Gastroesophageal sphincter (tissue), 4 donors: ENCODE measurements at regions not wholly inside any gene's neighbourhood (a gene's known extent, or its start where the extent isn't known, plus 50 kb on each side); places are given as distances from the start of the nearest gene placed in this dataset.

Experiments used
- ATAC-seq: fragments of 150-250 bp; one replicate; pipeline ENCODE4 v1.9.1; 2016; ENCODE audit warnings: mild to moderate bottlenecking, moderate library complexity
- H3K27ac ChIP-seq, 4 donors: fragments of 200-600 bp; sonication (generic) in 3 of 4; 1 replicate in 3 of 4; 2 replicates in 1 of 4; pipeline ENCODE4 v1.5.1; 2016 to 2019
- H3K27me3 ChIP-seq: fragments of 200-600 bp; sonication (generic); one replicate; pipeline ENCODE4 v1.5.1; 2019
- H3K36me3 ChIP-seq, 2 donors: fragments of 200-600 bp; sonication (generic); one replicate each; pipeline ENCODE4 v1.5.1; 2019; ENCODE audit warnings: control low read depth in 1 of 2
- H3K4me1 ChIP-seq, 3 donors: fragments of 200-600 bp; sonication (generic); 1 replicate in 2 of 3; 2 replicates in 1 of 3; pipeline ENCODE4 v1.5.1; 2016 to 2019; ENCODE audit warnings: control low read depth in 2 of 3
- H3K4me3 ChIP-seq, 2 donors: fragments of 200-600 bp; sonication (generic); one replicate each; pipeline ENCODE4 v1.5.1; 2019; ENCODE audit warnings: mild to moderate bottlenecking in 1 of 2, moderate library complexity in 1 of 2
- H3K9me3 ChIP-seq, 3 donors: fragments of 200-600 bp; sonication (generic); one replicate each; pipeline ENCODE4 v1.5.1; 2017 to 2019; ENCODE audit warnings: control low read depth in 2 of 3
- EP300 ChIP-seq: sonication (generic); formaldehyde crosslinking; IDR thresholded peaks from one replicate; pipeline ENCODE4 v1.6.1; 2017; ENCODE audit warnings: antibody characterized with exemption, mild to moderate bottlenecking
- POLR2A ChIP-seq, 2 donors: fragments of 450-650 bp; IDR thresholded peaks; one replicate each; pipeline ENCODE4 v1.6.1; 2017; ENCODE audit warnings: antibody characterized with exemption in 2 of 2, mild to moderate bottlenecking in 2 of 2, moderate library complexity in 1 of 2
- POLR2AphosphoS5 ChIP-seq: sonication (generic); formaldehyde crosslinking; IDR thresholded peaks from one replicate; pipeline ENCODE4 v1.6.1; 2017; ENCODE audit warnings: antibody characterized with exemption
- WGBS, 2 donors: methylation state at CpG; one replicate each; pipeline ENCODE4 v1.1.5; 2018; ENCODE audit warnings: low coverage in 1 of 2; 5-methylcytosine and 5-hydroxymethylcytosine counted together
- TF ChIP-seq, protein P1 (sequence below), 4 experiments: fragments of 200-600 bp in 2 of 4; fragments of 450-650 bp in 2 of 4; sonication (generic) in 1 of 4; IDR thresholded peaks; one replicate each; pipeline ENCODE4 v1.5.1; 2017 to 2019; ENCODE audit warnings: antibody characterized with exemption in 4 of 4, mild to moderate bottlenecking in 2 of 4, moderate library complexity in 2 of 4

DNA sequence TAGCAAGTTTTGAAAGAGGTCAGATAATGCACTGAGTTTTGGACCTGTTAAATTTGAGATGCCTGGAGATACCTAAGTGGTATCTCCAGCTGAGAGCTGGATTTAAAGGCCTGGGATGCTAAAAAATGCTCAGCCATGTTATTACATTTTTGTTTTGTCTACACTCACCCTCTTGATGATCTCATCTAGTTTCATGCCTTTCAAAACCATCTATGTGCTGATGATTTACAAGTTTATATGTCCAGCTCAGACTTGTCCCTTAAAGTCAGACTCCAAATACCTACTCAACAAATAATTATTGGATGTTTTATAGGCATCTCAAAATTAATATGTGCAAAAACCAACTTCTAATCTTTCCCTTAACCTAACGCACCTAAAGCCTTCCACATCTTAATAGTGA, 103.6 kb upstream of the OR9G4 start:
- Histone ChIP-seq H3K9me3 (no peaks in the 10 kb centered on the region), H3K4me1 (no peaks in the 10 kb centered on the region), H3K4me3 (no peak overlapping the region), H3K27ac (no peak overlapping the region), H3K27me3 (no peaks in the 10 kb centered on the region), H3K36me3 (no peaks in the 10 kb centered on the region)
- TF ChIP-seq EP300 (no peak), POLR2A (IDR thresholded peaks at IDR 0.05) (no peak), POLR2AphosphoS5 (no peak)
- TF ChIP-seq, protein P1, sequence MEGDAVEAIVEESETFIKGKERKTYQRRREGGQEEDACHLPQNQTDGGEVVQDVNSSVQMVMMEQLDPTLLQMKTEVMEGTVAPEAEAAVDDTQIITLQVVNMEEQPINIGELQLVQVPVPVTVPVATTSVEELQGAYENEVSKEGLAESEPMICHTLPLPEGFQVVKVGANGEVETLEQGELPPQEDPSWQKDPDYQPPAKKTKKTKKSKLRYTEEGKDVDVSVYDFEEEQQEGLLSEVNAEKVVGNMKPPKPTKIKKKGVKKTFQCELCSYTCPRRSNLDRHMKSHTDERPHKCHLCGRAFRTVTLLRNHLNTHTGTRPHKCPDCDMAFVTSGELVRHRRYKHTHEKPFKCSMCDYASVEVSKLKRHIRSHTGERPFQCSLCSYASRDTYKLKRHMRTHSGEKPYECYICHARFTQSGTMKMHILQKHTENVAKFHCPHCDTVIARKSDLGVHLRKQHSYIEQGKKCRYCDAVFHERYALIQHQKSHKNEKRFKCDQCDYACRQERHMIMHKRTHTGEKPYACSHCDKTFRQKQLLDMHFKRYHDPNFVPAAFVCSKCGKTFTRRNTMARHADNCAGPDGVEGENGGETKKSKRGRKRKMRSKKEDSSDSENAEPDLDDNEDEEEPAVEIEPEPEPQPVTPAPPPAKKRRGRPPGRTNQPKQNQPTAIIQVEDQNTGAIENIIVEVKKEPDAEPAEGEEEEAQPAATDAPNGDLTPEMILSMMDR (IDR thresholded peaks at IDR 0.05) = no peak
- no peak for ATAC-seq
- WGBS, 2 donors = 73% methylated on average over 1 of the region's 1 CpG; no CpG with 5 or more reads in 1 of the 2 donors

DNA sequence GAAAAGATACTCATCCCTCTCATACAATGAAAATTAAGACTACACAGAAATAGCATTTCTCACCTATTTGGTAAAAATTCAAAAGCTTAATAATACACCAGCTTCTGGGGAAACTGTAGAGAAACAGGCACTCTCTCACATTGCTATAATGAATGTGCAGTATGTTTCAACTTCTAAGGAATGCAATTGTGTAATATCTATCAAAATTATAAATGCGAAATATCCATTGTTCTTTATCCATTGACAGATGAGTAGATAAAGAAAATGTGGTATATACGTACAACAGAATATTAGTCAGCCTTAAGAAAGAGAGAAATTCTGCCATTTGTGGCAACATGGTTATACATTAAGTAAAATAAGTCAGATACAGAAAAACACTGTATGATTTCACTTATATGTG, 101.4 kb upstream of the OR9G4 start:
- no peak for ATAC-seq
- H3K4me1 ChIP-seq = no peaks in the 10 kb centered on the region
- no peak for TF ChIP-seq POLR2A (IDR thresholded peaks at IDR 0.05)
- no peak for TF ChIP-seq EP300
- TF ChIP-seq, protein P1 (IDR thresholded peaks at IDR 0.05) = no peak
- TF ChIP-seq POLR2AphosphoS5 = no peak
- H3K36me3 ChIP-seq = no peaks in the 10 kb centered on the region
- H3K27me3 ChIP-seq = peaks cover 18% of the 10 kb centered on the region
- H3K4me3 ChIP-seq = no peak overlapping the region
- WGBS, 2 donors = 83% methylated on average over 2 of the region's 2 CpGs
- H3K27ac ChIP-seq = no peak overlapping the region
- H3K9me3 ChIP-seq = no peaks in the 10 kb centered on the region

DNA sequence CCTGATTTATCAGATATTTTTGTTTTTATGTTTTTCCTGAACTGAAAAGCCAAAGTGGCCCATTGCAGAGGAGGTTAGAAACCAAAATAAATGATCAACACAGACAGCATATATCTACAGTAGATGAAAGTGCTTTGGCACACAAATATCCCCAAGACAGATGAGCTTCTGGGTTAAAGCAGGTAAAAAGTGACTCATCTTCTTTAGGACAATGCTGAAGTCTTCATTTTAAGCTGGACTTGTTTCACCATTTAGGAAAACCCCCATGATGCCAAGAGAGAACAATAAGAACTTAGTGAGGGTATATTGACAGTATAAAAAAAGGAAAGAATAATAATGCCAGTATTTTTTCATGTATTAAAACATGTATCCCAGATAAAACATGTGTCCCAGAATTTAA, 100.8 kb upstream of the OR9G4 start:
- no peak for ATAC-seq
- TF ChIP-seq POLR2AphosphoS5 (no peak), POLR2A (IDR thresholded peaks at IDR 0.05) (no peak), EP300 (no peak)
- TF ChIP-seq, protein P1 (IDR thresholded peaks at IDR 0.05) = no peak
- no peaks in the 10 kb centered on the region for H3K9me3 ChIP-seq
- no peak overlapping the region for H3K4me3 ChIP-seq
- no peaks in the 10 kb centered on the region for H3K36me3 ChIP-seq
- no peaks in the 10 kb centered on the region for H3K4me1 ChIP-seq
- H3K27ac ChIP-seq = no peak overlapping the region
- peaks cover 21% of the 10 kb centered on the region for H3K27me3 ChIP-seq

DNA sequence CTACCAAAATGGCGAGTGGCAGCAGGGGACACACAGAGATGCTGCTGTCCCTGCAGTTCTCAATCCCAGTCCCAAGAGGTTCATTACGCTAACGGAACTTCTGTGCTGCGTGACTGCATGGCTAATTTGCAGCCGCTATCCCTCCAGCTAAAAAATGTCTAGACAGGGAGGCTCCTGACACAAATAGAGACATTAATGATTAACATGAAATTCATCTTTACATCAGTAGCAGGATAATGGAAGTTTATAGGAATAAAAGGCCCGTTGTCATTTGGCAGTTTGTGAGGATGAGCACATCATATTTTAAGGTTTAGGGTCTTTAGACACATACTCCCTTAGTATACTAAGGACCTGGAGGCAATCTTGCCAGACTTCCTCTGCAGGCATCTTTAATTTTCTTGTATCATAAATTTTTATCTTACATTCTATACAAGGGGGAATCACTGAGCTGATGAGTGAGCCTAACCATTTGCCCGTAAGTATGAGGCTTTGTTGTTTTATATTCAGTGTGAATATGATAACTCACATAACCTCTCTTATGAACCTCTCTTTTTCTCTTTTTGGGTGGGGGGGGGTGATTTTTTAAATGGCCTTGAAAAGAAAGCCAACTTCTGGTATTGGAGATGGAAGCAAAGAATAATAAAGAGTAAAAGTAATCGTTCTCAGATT, 99.8 kb upstream of the OR9G4 start:
- Histone ChIP-seq H3K9me3 (no peaks in the 10 kb centered on the region), H3K27me3 (peaks cover 21% of the 10 kb centered on the region), H3K4me1 (no peaks in the 10 kb centered on the region), H3K36me3 (no peaks in the 10 kb centered on the region), H3K27ac (no peak overlapping the region), H3K4me3 (no peak overlapping the region)
- WGBS, 2 donors = 58 to 65% methylated on average over 7 to 8 of the region's 8 CpGs
- ATAC-seq = no peak
- TF ChIP-seq EP300 = no peak
- no peak for TF ChIP-seq POLR2A (IDR thresholded peaks at IDR 0.05)
- TF ChIP-seq POLR2AphosphoS5 = no peak
- TF ChIP-seq, protein P1 (IDR thresholded peaks at IDR 0.05) = no peak
